Heart left ventricle (tissue), 16 donors: ENCODE measurements at regions not wholly inside any gene's neighbourhood (a gene's known extent, or its start where the extent isn't known, plus 50 kb on each side); places are given as distances from the start of the nearest gene placed in this dataset.
A peak's percentile ranks its signal among the peaks of the same experiment; 100 is the strongest.

Source experiments
- ATAC-seq, 4 donors: fragments of 200-7000 bp; cut with Tn5 transposase; one replicate each; pipeline ENCODE4 v1.9.1; 2020 to 2022; ENCODE audit warnings: moderate library complexity in 4 of 4, mild to moderate bottlenecking in 3 of 4, moderate number of reproducible peaks in 1 of 4
- DNase-seq, 5 donors: peaks; one replicate each; pipeline ENCODE4 v3.0.0-alpha.2; 2020
- H3K27ac ChIP-seq, 12 donors: fragments of 200-600 bp; sonication (generic) in 4 of 12; one replicate each; pipeline versions ENCODE4 v1.5.0 to v1.8.0; 2016 to 2022; ENCODE audit warnings: mild to moderate bottlenecking in 2 of 12
- H3K27me3 ChIP-seq, 9 donors: fragments of 200-600 bp; sonication (generic) in 2 of 9; one replicate each; pipeline versions ENCODE4 v1.5.1 to v1.8.0; 2016 to 2022; ENCODE audit warnings: mild to moderate bottlenecking in 3 of 9
- H3K36me3 ChIP-seq, 9 donors: fragments of 200-600 bp; sonication (generic) in 2 of 9; one replicate each; pipeline versions ENCODE4 v1.5.0 to v1.8.0; 2018 to 2022; ENCODE audit warnings: mild to moderate bottlenecking in 2 of 9
- H3K4me1 ChIP-seq, 12 donors: fragments of 200-600 bp; sonication (generic) in 4 of 12; one replicate each; pipeline versions ENCODE4 v1.5.0 to v1.8.0; 2016 to 2022; ENCODE audit warnings: mild to moderate bottlenecking in 3 of 12
- H3K4me3 ChIP-seq, 12 donors: fragments of 200-600 bp; sonication (generic) in 4 of 12; one replicate each; pipeline versions ENCODE4 v1.5.0 to v1.8.0; 2017 to 2022; ENCODE audit warnings: mild to moderate bottlenecking in 9 of 12, moderate library complexity in 4 of 12
- H3K9me3 ChIP-seq, 12 donors: fragments of 200-600 bp; sonication (generic) in 4 of 12; one replicate each; pipeline versions ENCODE4 v1.5.0 to v1.8.0; 2016 to 2022; ENCODE audit warnings: mild to moderate bottlenecking in 1 of 12
- POLR2A ChIP-seq, 2 donors: fragments of 450-650 bp; IDR thresholded peaks; one replicate each; pipeline ENCODE4 v1.6.1; 2017; ENCODE audit warnings: antibody characterized with exemption in 2 of 2, mild to moderate bottlenecking in 2 of 2, moderate library complexity in 2 of 2
- WGBS, 4 donors: extraction: QIAGEN DNeasy Blood & Tissue Kit in 2 of 4; methylation state at CpG; one replicate each; pipeline versions ENCODE4 v1.1.5 to v1.1.7; 2013 to 2018; 5-methylcytosine and 5-hydroxymethylcytosine counted together
- intact Hi-C, 10 donors: fragments of 100-400 bp; cut with DNase I; formaldehyde crosslinking; loops; one replicate each; pipeline versions ENCODE4 v1.11.1 to v1.14.2; 2022
- TF ChIP-seq, protein P1 (sequence below), 12 donors: fragments of 200-600 bp; sonication (generic) in 4 of 12; IDR thresholded peaks; one replicate each; pipeline versions ENCODE4 v1.5.0 to v1.8.0; 2018 to 2022; ENCODE audit warnings: antibody characterized with exemption in 12 of 12, mild to moderate bottlenecking in 5 of 12
- donor health status: ischemic (EF 13 %, LVEDD 7.1; RV severe dilation, severe dysfunction).
- donor health status: healthy with polysubstance abuse.
- donor health status: DM: no; HTN: yes; CAD: no.
- donor health status: DM: no; HTN: no; CAD: no.
- donor health status: ischemic (EF 25% LVEDD 6.9; RV normal size, moderate dysfunction).
- donor health status: ischemic (EF 25% LVEDD 5.7; RV mildly dilated, moderate dysfunction).
- donor health status: healthy.
- donor health status: DM: yes; HTN: yes; CAD: no.
- donor health status: ischemic (EF 35%, LVEDD 5.7; RV mildly dilated, moderate dysfunction).
- donor health status: nonischemic (EF 11% LVEDD 7.7; RV severe dilation, severe dysfunction).
- donor health status: DM: yes; HTN: yes; CAD: no.
- donor health status: PGD.
- donor health status: ischemic (EF 29% LVEDD 5.4; RV normal size, mild dysfunction).
- donor health status: nonischemic (EF 23%, LVEDD 6.1; RV moderate dilation, normal function).

DNA sequence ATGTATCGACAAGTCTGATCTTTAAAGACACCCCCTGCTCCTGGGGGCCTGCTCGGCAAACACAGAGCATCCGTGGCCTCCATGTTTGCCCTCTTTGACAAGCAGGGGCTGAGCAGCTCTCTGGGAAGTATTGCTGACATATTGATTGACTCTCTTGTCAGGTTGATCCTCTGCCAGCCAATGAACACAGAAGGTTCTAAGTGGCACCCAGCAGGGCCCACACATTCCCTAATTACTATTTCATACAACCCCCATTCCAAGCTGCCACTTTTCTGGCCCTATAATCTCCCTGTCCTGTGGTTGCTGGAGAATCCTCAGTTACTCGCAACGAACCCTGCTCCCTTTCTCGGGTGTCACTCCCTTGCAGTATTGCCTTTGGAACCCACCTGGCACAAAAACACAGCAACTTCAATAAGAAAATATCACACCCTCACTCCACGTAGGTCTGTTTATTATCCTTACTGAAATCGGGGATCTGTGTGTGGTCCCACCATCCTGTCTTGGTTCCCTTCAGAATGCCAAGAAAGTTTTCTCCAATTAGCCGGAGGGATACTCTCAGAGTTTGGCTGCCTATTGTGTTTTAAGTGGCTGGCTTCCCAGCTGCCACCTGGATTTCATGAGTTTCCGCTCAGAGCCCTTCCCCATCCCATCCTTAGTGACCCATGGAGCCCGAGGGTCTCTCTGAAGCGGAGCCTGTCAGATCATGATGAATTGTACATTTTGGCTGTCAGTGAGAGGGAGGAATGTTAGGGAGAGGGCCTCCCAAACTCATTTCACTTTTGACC, 249.0 kb upstream of the WWC1 start:
- intact Hi-C loops = loop anchor here in 2 of 10 donors (10.0 kb wide), 1 partner anchor 318 kb away; no protein-coding TSS in a partner anchor
- Histone ChIP-seq H3K36me3 (no peaks in the 10 kb centered on the region), H3K9me3 (no peaks in the 10 kb centered on the region), H3K4me3 (no peak overlapping the region), H3K27ac (no peak overlapping the region), H3K4me1 (peaks cover 0 to 16% (median under 1%) of the 10 kb centered on the region in 12 donors), H3K27me3 (no peaks in the 10 kb centered on the region)
- WGBS, 4 donors = 58 to 74% (median 64%) methylated on average over 12 of the region's 12 CpGs
- TF ChIP-seq POLR2A (IDR thresholded peaks at IDR 0.05) = no peak
- TF ChIP-seq, protein P1, sequence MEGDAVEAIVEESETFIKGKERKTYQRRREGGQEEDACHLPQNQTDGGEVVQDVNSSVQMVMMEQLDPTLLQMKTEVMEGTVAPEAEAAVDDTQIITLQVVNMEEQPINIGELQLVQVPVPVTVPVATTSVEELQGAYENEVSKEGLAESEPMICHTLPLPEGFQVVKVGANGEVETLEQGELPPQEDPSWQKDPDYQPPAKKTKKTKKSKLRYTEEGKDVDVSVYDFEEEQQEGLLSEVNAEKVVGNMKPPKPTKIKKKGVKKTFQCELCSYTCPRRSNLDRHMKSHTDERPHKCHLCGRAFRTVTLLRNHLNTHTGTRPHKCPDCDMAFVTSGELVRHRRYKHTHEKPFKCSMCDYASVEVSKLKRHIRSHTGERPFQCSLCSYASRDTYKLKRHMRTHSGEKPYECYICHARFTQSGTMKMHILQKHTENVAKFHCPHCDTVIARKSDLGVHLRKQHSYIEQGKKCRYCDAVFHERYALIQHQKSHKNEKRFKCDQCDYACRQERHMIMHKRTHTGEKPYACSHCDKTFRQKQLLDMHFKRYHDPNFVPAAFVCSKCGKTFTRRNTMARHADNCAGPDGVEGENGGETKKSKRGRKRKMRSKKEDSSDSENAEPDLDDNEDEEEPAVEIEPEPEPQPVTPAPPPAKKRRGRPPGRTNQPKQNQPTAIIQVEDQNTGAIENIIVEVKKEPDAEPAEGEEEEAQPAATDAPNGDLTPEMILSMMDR (IDR thresholded peaks at IDR 0.05) = no peak
- ATAC-seq (no peak), DNase-seq (no peak)

DNA sequence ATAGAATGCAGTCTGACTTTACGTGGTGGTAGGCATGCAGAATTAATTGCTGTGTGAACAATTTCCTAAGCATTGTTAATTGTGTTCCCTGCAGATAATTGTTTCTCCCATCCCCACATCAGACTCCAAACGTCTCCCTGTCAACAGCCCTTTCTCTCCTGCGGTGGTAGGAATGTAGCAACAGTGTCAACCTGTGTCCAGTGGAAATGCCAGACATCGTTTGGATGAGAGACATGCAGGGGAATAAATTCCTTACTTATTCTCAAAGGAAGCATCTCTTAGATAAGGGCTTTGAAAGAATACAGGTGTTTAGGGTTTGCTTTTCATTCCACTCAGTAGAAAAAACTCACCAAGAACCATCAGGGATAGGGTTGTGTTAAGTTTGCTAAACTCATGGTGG, 245.3 kb upstream of the WWC1 start:
- TF ChIP-seq, protein P1 (IDR thresholded peaks at IDR 0.05) = no peak
- TF ChIP-seq POLR2A (IDR thresholded peaks at IDR 0.05) = no peak
- DNase-seq = no peak
- Histone ChIP-seq H3K27me3 (no peaks in the 10 kb centered on the region), H3K27ac (peak overlapping the region in 1 of 12 donors; percentile 34), H3K4me1 (peaks cover 0 to 22% (median 4%) of the 10 kb centered on the region in 12 donors), H3K4me3 (no peak overlapping the region), H3K9me3 (no peaks in the 10 kb centered on the region), H3K36me3 (peaks cover 0 to 22% (median 0%) of the 10 kb centered on the region in 9 donors)
- intact Hi-C loops = loop anchor here in 2 of 10 donors (10.0 kb wide), 1 partner anchor 321 kb away; no protein-coding TSS in a partner anchor
- 11 to 37% (median 20%) methylated on average over 4 of the region's 4 CpGs for WGBS, 4 donors
- ATAC-seq = no peak

DNA sequence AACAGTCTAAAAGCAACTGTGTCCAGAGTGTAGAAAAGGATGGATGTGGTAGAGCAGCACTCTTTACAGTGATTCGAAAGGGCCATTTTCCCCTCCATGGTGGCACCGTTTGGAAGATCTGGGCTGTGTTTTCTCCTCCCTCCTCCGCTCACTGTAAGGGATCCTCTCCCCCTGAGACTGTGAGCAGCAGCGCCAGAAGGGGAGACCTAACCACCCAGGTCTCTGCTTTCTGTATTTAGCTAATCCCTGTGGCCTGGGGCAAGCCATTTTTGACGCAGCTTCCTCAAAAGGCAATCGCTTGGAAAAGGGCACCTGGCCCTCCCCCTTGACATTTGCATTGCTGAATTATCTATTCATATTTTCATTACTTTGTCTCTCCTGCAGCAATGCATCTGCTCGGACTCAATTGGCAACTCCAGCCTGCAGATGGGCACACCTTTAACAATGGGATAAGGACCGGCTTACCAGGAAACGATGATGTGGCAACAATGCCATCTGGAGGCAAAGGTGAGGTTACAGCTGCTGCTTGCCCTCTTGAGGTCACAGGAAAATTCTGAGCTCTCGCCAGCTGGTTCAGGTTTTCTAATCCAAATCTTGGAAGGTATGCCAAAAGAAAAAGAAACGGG, 244.3 kb upstream of the WWC1 start:
- no peak overlapping the region for H3K4me3 ChIP-seq
- H3K9me3 ChIP-seq = no peaks in the 10 kb centered on the region
- ATAC-seq = peak; percentile 75 to 83 (median 78)
- H3K4me1 ChIP-seq = peaks cover 0 to 22% (median 4%) of the 10 kb centered on the region in 12 donors
- intact Hi-C loops = loop anchor here in 2 of 10 donors (10.0 kb wide), 1 partner anchor 322 kb away; no protein-coding TSS in a partner anchor
- WGBS, 4 donors = 28 to 39% (median 32%) methylated on average over 11 of the region's 11 CpGs
- DNase-seq = peak in 2 of 5 donors; percentile 44 to 60
- TF ChIP-seq, protein P1 (IDR thresholded peaks at IDR 0.05) = peak in 10 of 12 donors; percentile 10 to 57 (median 38)
- TF ChIP-seq POLR2A (IDR thresholded peaks at IDR 0.05) = no peak
- H3K27ac ChIP-seq = peak overlapping the region in 6 of 12 donors; percentile 1 to 43 (median 36)
- H3K36me3 ChIP-seq = peaks cover 0 to 29% (median 0%) of the 10 kb centered on the region in 9 donors
- no peaks in the 10 kb centered on the region for H3K27me3 ChIP-seq

DNA sequence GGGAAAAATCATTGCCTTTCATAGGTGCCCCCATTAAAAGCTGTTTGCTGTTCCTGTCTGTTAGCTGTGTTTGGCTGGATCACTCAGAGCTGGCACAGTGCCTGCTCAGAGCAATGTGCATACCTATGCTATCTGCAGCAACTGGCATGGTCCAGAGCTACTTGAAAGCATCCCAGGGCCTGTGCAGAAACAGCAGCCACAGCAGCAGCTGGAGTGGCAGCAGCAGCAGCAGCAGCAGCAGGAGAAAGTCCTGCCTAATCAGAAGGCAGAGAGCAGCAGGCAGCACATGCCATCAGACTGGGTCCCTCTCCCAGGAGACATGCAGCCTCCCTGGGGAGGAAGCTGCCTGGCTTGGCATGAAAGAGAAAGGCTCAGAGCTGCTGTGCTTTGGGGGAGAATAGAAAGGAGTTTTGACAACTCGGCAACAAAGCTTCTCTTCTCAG, 243.8 kb upstream of the WWC1 start:
- peak; percentile 90 to 93 (median 91) for ATAC-seq
- no peaks in the 10 kb centered on the region for H3K9me3 ChIP-seq
- intact Hi-C loops = loop anchor here in 2 of 10 donors (10.0 kb wide), 1 partner anchor 323 kb away; no protein-coding TSS in a partner anchor
- 24 to 37% (median 28%) methylated on average over 1 of the region's 1 CpG for WGBS, 4 donors
- no peak overlapping the region for H3K4me3 ChIP-seq
- H3K4me1 ChIP-seq = peaks cover 0 to 22% (median 4%) of the 10 kb centered on the region in 12 donors
- H3K27ac ChIP-seq = peak overlapping the region in 5 of 12 donors; percentile 1 to 54 (median 39)
- no peaks in the 10 kb centered on the region for H3K27me3 ChIP-seq
- TF ChIP-seq POLR2A (IDR thresholded peaks at IDR 0.05) = no peak
- TF ChIP-seq, protein P1 (IDR thresholded peaks at IDR 0.05) = no peak
- peak; percentile 70 to 88 (median 71) for DNase-seq
- H3K36me3 ChIP-seq = peaks cover 0 to 29% (median 0%) of the 10 kb centered on the region in 9 donors
